SK-MEL-5 (cell line): ENCODE measurements at regions not wholly inside any gene's neighbourhood (a gene's known extent, or its start where the extent isn't known, plus 50 kb on each side); places are given as distances from the start of the nearest gene placed in this dataset.
"Not testable (repeated sequence)": the region's sequence is repeated elsewhere in the genome, so short reads cannot be mapped to it uniquely, and the experiment has no call there.

Experiments used
- DNase-seq: peaks from one replicate; pipeline ENCODE4 v3.0.0-alpha.2; 2016; ENCODE audit warnings: low read depth, low spot score
- in situ Hi-C: cut with HindIII; loops from 2 replicates; pipeline ENCODE4 v1.10.0; 2016; ENCODE audit warnings: low sequenced_read_pairs, high pct_unique_total_duplicates, low pct_unique_long_range_greater_than_20kb

- in situ Hi-C loops = no loop called here
- no peak for DNase-seq
Observed at GRCh38 chr4:62627671-62628070, 1427.5 kb downstream of the ADGRL3 start.

DNA sequence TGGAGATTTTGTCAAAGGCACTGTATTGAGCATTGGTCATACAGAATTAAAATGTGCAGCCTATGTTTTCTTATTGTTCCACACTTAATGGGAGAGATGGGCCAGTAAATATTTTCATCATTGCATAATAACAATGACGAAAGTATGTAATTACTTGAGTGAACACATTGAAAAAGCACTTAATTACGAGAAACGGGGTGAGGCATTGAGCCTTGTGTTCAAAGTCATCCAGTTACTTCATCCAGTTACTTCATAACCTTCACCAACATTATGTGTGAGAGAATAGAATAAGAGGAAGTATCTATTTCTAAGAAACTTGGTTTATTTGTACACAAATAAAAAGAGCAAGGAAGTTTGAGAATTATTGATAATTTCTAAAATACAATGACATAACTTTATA lies 1427.0 kb downstream of the ADGRL3 start:
- in situ Hi-C loops = no loop called here
- DNase-seq = no peak

DNA sequence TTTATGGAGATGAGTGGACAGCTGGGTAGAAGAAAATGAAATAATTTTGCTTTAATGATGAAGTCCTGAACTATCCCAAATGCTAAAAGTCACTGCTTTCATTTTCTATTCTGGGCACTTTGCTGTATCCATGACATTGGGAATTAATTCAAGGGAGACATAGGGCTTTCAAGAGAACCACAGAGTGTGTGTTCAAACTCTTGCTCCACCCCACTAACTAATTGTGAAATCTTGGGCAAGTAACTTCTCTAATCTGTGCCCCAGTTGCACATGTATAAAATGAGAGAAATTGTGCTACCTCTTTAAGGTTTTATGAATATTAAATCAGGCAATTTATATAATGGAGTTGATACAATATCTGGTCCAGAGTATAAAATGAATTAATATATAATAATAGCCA lies 1422.0 kb downstream of the ADGRL3 start:
- in situ Hi-C loops = no loop called here
- DNase-seq = no peak

GRCh38 chr4:62619971-62620370 lies 1419.8 kb downstream of the ADGRL3 start:
- DNase-seq = no peak
- in situ Hi-C loops = no loop called here

GRCh38 chr4:62618042-62618441 lies 1417.9 kb downstream of the ADGRL3 start:
- no peak for DNase-seq
- in situ Hi-C loops = no loop called here

DNA sequence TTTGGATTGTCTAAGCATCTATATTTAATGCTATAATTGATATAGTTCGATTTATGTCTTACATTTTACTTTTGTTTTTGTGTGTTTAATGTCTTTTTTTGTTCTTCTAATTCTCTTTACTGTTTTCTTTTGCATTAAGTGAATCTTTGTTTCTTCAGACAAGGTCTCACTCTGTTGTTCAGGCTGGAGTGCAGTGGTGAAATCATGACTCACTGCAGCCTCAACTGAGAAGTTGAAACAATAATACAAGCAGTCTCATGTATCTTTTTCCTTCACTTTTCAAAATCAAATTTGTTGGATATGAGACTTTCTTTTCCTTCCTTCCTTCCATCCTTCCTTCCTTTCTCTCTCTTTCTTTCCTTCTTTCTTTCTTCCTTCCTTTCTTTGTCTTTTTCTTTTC lies 1401.6 kb downstream of the ADGRL3 start:
- DNase-seq = peak; percentile 2
- in situ Hi-C loops = no loop called here

GRCh38 chr4:62595265-62595664 lies 1395.1 kb downstream of the ADGRL3 start:
- peak; percentile 35 for DNase-seq
- in situ Hi-C loops = not testable (repeated sequence)

DNA sequence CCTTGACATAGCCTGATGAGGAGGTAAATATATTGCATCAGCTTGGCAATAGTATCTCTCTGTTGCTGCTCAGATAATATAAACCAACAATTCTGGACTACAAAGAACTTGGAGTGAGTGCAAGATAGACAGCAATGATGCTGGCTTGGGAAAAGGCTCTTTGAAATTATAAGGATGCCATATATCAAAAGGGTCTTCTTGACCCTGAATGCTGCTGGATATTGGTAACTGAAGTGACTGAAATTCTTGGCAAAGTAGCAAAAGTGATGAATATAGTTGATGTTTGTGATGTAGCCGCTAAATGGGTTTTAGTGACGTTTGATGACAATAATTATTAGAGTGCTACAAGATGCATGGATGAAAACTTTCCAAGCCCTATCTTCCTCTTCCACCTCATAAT lies 1391.6 kb downstream of the ADGRL3 start:
- no peak for DNase-seq
- in situ Hi-C loops = no loop called here

DNA sequence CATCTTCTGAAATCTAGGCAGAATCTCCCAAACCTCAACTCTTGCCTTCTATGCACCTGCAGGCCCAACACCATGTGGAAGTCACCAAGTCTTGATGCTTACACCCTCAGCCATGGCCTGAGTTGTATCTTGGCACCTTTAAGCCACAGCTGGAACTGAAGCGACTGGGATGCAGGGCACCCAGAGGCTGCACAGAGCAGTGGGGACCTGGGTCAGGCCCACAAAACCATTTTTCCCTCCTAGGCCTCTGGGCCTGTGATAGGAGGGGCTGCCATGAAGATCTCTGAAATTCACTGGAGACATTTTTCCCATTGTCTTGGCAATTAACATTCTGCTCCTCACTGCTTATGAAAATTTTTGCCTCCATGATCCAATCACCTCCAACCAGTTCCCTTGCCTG lies 1388.5 kb downstream of the ADGRL3 start:
- in situ Hi-C loops = no loop called here
- DNase-seq = no peak

- in situ Hi-C loops = no loop called here
Observed at GRCh38 chr4:62571494-62571893, 1371.4 kb downstream of the ADGRL3 start.

GRCh38 chr4:62560858-62561257 lies 1360.7 kb downstream of the ADGRL3 start:
- no peak for DNase-seq
- in situ Hi-C loops = no loop called here

More at GRCh38 chr4:62571494-62571893, 1371.4 kb downstream of the ADGRL3 start:
- DNase-seq = no peak

DNA sequence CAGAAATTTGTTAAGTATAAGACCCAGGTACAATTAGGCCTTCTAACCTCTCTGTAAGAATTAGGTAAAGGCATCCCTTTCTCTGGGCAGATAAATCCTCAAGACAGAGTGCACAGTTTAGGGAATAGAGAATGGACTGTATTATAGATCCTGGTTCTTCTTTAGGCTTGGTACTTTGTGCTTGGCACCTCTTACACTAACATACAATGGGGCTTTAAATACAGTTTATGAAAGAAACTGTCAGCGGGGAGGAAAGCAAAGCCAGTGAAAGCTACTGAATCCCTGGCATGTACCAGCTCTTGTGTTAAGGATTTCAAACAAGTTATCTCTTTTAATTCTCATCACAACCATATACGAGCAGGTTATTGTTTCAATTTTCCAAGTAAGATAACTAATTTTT lies 1350.0 kb downstream of the ADGRL3 start:
- no peak for DNase-seq
- in situ Hi-C loops = no loop called here

DNA sequence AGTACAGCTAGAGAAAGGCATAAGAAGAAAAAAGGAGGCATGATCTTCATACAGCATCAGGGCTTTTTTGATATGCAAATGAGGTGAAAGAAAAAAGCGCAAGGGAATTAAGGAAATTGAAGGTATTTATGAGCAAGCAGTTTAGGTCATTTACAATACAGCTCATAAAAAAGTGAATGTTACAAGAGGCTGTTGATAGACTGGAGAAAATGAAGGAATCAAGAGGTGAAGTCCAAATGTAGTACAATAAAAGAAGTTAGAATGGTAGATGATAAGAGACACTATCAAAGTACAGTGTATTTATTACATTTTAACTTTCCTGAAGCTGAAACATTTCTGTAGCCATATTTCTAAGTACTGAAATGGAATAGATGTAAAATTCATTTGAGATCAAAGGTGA lies 1349.5 kb downstream of the ADGRL3 start:
- no peak for DNase-seq
- in situ Hi-C loops = no loop called here

GRCh38 chr4:62548765-62549164 lies 1348.6 kb downstream of the ADGRL3 start:
- in situ Hi-C loops = no loop called here
- DNase-seq = no peak

DNA sequence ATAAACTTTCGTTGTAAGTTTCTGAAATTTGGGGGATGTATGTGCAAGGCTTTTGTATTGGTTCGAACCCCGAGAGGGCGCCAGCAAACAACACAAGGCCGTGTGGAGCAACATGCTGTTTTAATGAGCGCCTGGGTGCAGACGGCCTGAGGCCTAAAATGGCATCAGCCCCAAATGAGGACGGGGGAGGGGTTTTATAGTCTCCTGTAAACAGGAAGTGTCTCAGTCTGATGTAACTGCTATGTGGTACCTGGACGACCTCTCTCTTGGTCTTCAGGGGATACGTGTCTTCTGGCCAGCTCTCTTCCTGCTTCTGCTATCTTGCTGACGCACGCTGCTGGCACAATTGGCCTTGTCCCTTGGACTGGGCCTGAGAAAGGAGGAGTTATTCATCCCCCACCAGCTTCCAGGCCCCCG lies 1348.0 kb downstream of the ADGRL3 start:
- in situ Hi-C loops = no loop called here
- DNase-seq = peak; percentile 15

GRCh38 chr4:62544428-62544827 lies 1344.3 kb downstream of the ADGRL3 start:
- in situ Hi-C loops = no loop called here
- DNase-seq = no peak

DNA sequence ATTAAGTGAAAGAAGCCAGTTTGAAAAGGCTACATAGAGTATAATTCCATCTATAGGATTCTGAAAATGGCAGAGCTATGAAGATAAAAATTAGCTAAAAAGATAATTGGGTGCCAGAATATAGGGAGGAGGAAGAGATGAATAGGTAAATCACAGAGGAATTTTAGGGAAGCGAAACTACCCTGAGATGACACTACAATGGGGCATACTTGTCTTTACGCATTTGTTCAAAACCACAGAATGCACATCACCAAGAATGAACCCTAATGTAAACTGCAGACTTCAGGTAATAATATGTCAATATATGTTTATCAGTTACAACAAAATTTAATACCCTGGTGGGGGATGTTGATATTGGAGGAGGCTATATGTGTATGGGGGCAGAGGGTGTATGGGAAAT lies 1342.9 kb downstream of the ADGRL3 start:
- no peak for DNase-seq
- in situ Hi-C loops = no loop called here

- DNase-seq = no peak
- in situ Hi-C loops = no loop called here
Observed at GRCh38 chr4:62533573-62533972, 1333.4 kb downstream of the ADGRL3 start.

DNA sequence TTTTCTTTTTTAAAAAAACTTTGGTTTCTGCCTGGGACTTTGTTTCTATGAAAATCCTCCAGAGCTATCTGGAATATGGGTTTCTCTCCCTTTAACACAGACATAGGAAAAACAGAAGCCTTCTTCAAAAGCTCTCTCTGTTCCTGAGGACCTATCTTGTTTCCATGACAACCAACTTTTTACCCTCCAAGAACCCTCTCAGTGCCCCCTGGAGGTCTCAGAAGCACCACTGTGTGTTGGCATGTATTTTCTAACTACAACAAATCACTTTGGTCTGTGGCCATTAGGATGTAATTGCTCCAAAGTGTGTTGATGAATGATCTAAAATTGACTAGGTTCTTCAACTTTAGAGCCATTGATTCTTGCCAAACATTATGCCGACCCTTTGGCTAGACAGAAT lies 1331.6 kb downstream of the ADGRL3 start:
- in situ Hi-C loops = no loop called here
- DNase-seq = peak; percentile 23

DNA sequence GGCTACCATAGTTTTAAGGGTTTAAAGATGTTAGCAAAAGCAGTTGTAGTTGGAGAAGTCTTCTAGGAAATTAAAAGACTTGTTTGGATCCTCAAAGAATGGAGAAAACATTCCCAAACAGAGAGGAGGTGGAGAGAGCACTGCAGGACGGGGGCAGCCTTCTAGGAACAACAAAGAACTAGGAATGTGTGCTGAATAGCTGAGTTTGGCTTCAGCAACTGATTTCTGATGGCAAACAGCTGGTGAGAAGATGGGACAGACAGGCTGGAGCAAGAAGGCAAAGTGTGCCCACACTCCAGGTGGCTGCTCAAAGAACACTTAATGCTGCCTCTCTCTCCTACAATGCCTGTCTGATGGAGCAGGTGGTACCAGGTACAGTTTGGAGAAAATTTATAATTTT lies 1331.1 kb downstream of the ADGRL3 start:
- in situ Hi-C loops = no loop called here
- DNase-seq = no peak
